Activated T-cell treated with anti-CD3 and anti-CD28 coated beads, Interleukin-2, amount 50 U/mL, for 72 hours (primary cell): ENCODE measurements at regions not wholly inside any gene's neighbourhood (a gene's known extent, or its start where the extent isn't known, plus 50 kb on each side); places are given as distances from the start of the nearest gene placed in this dataset.

Experiments used
- ATAC-seq, 2 donors: fragments of 150-1000 bp; cut with Tn5 transposase; replicated peaks in 1 of 2; 2 replicates each; pipeline ENCODE4 v1.10.0; 2021; ENCODE audit warnings: moderate library complexity in 2 of 2, mild to moderate bottlenecking in 1 of 2
- DNase-seq, 2 donors: peaks; one replicate each; pipeline ENCODE4 v3.0.0; 2021 to 2022; ENCODE audit warnings: mixed read lengths in 1 of 2
- H3K27ac Mint-ChIP-seq: one replicate; pipeline ENCODE4 v1.8.0; 2022; ENCODE audit warnings: mild to moderate bottlenecking, moderate library complexity, mixed read lengths
- H3K27me3 Mint-ChIP-seq: one replicate; pipeline ENCODE4 v1.8.0; 2022; ENCODE audit warnings: low read depth, mixed read lengths
- H3K36me3 Mint-ChIP-seq, 2 donors: one replicate each; pipeline ENCODE4 v1.8.0; 2022; ENCODE audit warnings: mixed read lengths in 2 of 2, mild to moderate bottlenecking in 1 of 2; ENCODE audit not compliant: insufficient read depth in 2 of 2
- H3K4me1 Mint-ChIP-seq: one replicate; pipeline ENCODE4 v1.8.0; 2022; ENCODE audit warnings: low read depth, mixed read lengths
- H3K4me3 Mint-ChIP-seq, 2 donors: one replicate each; pipeline ENCODE4 v1.8.0; 2022; ENCODE audit warnings: mild to moderate bottlenecking in 2 of 2, mixed read lengths in 2 of 2, moderate library complexity in 2 of 2
- H3K9me3 Mint-ChIP-seq, 2 donors: one replicate each; pipeline ENCODE4 v1.8.0; 2022; ENCODE audit warnings: mixed read lengths in 2 of 2

GRCh38 chr6:141724731-141725130 lies 408.0 kb upstream of the GJE1 start:
- no peak for ATAC-seq
- Mint-ChIP-seq H3K9me3 (no peaks in the 10 kb centered on the region), H3K27ac (no peak overlapping the region), H3K4me3 (no peak overlapping the region), H3K4me1 (no peaks in the 10 kb centered on the region), H3K36me3 (no peaks in the 10 kb centered on the region), H3K27me3 (no peaks in the 10 kb centered on the region)
- DNase-seq, result no peak

- ATAC-seq (no peak), DNase-seq (no peak)
- H3K27me3 Mint-ChIP-seq, result no peaks in the 10 kb centered on the region
- no peak overlapping the region for H3K27ac Mint-ChIP-seq
- H3K4me3 Mint-ChIP-seq, result no peak overlapping the region
- no peaks in the 10 kb centered on the region for H3K9me3 Mint-ChIP-seq
- H3K36me3 Mint-ChIP-seq, result no peaks in the 10 kb centered on the region
- no peaks in the 10 kb centered on the region for H3K4me1 Mint-ChIP-seq
Measured at GRCh38 chr6:141719476-141719875, 413.2 kb upstream of the GJE1 start.

DNA sequence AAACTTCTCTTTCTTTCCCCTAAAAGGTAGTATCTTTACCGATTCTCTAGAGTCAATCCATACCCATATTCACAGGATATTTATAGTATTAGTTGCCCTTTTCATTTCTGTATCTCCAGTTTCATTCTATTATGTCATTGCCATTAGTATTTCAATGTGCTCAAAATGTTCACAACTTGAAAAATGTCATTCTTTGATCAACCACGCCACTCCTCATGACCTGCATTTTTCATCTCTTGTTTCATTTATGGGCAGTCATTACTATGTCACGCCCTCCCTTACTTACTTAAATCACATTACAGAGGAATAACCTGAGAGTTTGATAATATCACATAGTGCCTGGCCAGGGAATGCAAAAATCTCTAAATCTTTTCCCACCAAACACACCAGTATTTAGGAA lies 427.3 kb upstream of the GJE1 start:
- Mint-ChIP-seq H3K4me1 (no peaks in the 10 kb centered on the region), H3K9me3 (peaks cover 0 to 5% of the 10 kb centered on the region in 2 donors), H3K27me3 (no peaks in the 10 kb centered on the region), H3K27ac (no peak overlapping the region), H3K4me3 (no peak overlapping the region), H3K36me3 (no peaks in the 10 kb centered on the region)
- DNase-seq (no peak), ATAC-seq (no peak)

DNA sequence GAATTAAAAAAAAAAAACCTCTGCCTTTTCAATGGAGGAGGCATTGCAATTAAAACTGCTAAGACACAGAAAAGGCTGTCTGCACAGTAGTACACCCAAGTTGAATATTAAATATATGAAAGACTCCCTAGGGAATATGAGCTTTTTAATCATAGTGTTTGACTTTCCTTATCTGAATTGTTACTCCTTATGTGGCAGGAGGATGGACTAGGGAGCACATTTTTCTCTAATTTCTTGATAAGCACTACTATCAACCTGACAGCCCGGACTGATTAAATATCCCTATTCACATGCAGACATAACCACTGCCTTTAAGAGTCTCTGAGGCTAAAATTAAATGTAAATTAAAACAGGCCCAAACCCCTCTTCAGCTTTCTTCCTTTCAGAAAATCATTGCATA lies 428.6 kb upstream of the GJE1 start:
- Mint-ChIP-seq H3K27ac (no peak overlapping the region), H3K36me3 (no peaks in the 10 kb centered on the region), H3K4me3 (no peak overlapping the region), H3K4me1 (no peaks in the 10 kb centered on the region), H3K27me3 (no peaks in the 10 kb centered on the region), H3K9me3 (no peaks in the 10 kb centered on the region)
- ATAC-seq (no peak), DNase-seq (no peak)

DNA sequence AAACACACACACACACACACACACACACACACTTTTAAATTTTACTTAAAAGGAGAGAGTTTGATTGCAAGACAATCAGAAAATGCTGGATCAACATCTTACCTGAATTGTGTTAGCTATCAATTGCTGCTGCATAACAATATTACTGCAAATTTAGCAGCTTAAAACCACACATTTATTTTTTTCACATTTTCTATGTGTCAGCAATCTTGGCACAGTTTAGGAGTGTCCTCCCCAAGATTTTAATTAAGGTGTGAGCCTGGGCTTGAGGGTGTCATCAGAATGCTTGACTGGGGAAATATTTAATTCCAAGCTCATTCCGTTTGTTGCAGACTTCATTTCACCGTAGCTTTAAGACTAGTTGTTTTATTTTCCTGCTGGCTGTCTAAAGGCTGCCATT lies 431.0 kb upstream of the GJE1 start:
- Mint-ChIP-seq H3K9me3 (no peaks in the 10 kb centered on the region), H3K36me3 (no peaks in the 10 kb centered on the region), H3K4me1 (no peaks in the 10 kb centered on the region), H3K27ac (no peak overlapping the region), H3K27me3 (no peaks in the 10 kb centered on the region), H3K4me3 (no peak overlapping the region)
- no peak for DNase-seq
- ATAC-seq, result no peak

GRCh38 chr6:141700819-141701218 lies 431.9 kb upstream of the GJE1 start:
- DNase-seq, result no peak
- Mint-ChIP-seq H3K36me3 (no peaks in the 10 kb centered on the region), H3K4me1 (no peaks in the 10 kb centered on the region), H3K9me3 (peaks cover 0 to 2% of the 10 kb centered on the region in 2 donors), H3K27ac (no peak overlapping the region), H3K27me3 (no peaks in the 10 kb centered on the region), H3K4me3 (no peak overlapping the region)
- no peak for ATAC-seq

DNA sequence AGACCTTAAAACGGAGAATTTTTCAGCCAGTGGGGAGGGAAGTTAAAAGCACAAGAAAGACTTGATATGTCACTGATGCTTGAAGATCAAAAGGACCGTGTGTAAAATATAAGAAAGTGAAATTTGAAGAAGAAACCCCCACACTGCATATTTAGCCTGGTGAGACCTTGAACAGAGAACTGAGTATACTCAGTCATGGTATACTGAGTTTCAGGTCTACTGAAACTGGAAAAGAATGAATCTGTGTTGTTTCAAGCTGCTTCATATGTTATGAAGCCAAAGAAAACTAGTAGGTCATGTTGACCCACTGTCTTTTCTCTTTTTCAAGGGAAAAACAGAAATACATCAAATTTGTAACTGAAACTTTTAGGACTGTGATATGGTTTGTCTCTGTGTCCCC lies 443.8 kb upstream of the GJE1 start:
- Mint-ChIP-seq H3K9me3 (peaks cover 0 to 7% of the 10 kb centered on the region in 2 donors), H3K27ac (no peak overlapping the region), H3K4me1 (no peaks in the 10 kb centered on the region), H3K36me3 (no peaks in the 10 kb centered on the region), H3K4me3 (no peak overlapping the region), H3K27me3 (no peaks in the 10 kb centered on the region)
- DNase-seq, result no peak
- no peak for ATAC-seq

- ATAC-seq, result no peak
- no peak overlapping the region for H3K4me3 Mint-ChIP-seq
Measured at GRCh38 chr6:141685416-141685815, 447.3 kb upstream of the GJE1 start.

GRCh38 chr6:141682391-141682790 lies 450.3 kb upstream of the GJE1 start:
- Mint-ChIP-seq H3K36me3 (no peaks in the 10 kb centered on the region), H3K27me3 (no peaks in the 10 kb centered on the region), H3K4me3 (no peak overlapping the region), H3K4me1 (no peaks in the 10 kb centered on the region), H3K27ac (no peak overlapping the region), H3K9me3 (peaks cover 0 to 2% of the 10 kb centered on the region in 2 donors)
- no peak for DNase-seq
- no peak for ATAC-seq

More at GRCh38 chr6:141685416-141685815, 447.3 kb upstream of the GJE1 start:
- no peaks in the 10 kb centered on the region for H3K27me3 Mint-ChIP-seq
- H3K27ac Mint-ChIP-seq, result no peak overlapping the region
- H3K9me3 Mint-ChIP-seq, result peaks cover 0 to 4% of the 10 kb centered on the region in 2 donors
- no peak for DNase-seq
- no peaks in the 10 kb centered on the region for H3K4me1 Mint-ChIP-seq
- H3K36me3 Mint-ChIP-seq, result no peaks in the 10 kb centered on the region

- H3K4me3 Mint-ChIP-seq, result no peak overlapping the region
- H3K4me1 Mint-ChIP-seq, result no peaks in the 10 kb centered on the region
- H3K9me3 Mint-ChIP-seq, result no peaks in the 10 kb centered on the region
- DNase-seq (no peak), ATAC-seq (no peak)
- H3K36me3 Mint-ChIP-seq, result no peaks in the 10 kb centered on the region
- H3K27me3 Mint-ChIP-seq, result no peaks in the 10 kb centered on the region
- no peak overlapping the region for H3K27ac Mint-ChIP-seq
Measured at GRCh38 chr6:141677598-141678211, 455.0 kb upstream of the GJE1 start.

DNA sequence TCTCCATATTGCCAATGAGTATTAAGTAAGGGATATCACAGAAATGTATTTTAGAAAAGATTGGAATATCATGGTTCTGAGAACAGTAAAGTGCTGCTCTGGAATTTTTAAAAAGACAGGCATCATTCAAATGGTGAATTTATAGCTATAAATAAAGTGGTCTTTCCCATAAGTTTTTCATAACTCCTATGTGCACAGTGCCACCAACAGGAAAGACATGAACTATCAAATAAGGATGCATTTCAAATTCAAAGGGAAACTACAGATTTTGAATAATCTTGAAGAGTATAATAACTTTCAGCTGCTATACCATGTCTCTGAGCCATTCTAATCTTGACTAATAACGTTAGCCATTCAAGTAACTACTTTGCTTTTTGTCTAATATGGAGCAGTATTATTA lies 456.8 kb upstream of the GJE1 start:
- ATAC-seq, result no peak
- Mint-ChIP-seq H3K27me3 (no peaks in the 10 kb centered on the region), H3K36me3 (no peaks in the 10 kb centered on the region)

DNA sequence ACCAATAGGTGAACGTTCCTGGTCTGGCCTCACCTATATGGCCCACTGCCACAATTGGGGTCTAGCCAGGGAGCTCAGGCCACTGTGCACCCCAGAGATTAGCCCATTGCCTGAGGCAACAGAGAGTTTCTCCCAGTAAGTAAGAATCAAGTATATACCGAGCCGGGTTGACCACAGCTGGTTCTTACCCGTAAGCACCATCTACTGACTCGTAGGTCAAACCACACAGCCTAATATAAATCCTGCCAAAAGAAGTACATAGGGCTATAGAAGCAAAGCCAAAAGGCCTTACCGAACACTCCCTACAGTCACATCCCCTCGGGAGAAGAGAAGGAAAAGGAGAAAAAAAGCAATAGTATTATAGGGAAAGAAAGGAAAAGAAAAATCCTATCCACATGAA lies 463.6 kb upstream of the GJE1 start:
- H3K4me3 Mint-ChIP-seq, result no peak overlapping the region

More for the DNA sequence above, 456.8 kb upstream of the GJE1 start:
- H3K4me1 Mint-ChIP-seq, result no peaks in the 10 kb centered on the region
- no peak for DNase-seq
- H3K4me3 Mint-ChIP-seq, result no peak overlapping the region
- no peaks in the 10 kb centered on the region for H3K9me3 Mint-ChIP-seq
- H3K27ac Mint-ChIP-seq, result no peak overlapping the region

GRCh38 chr6:141667580-141668309 lies 465.0 kb upstream of the GJE1 start:
- ATAC-seq, result no peak
- no peaks in the 10 kb centered on the region for H3K9me3 Mint-ChIP-seq
- no peaks in the 10 kb centered on the region for H3K36me3 Mint-ChIP-seq

More for the DNA sequence above, 463.6 kb upstream of the GJE1 start:
- ATAC-seq, result no peak
- H3K4me1 Mint-ChIP-seq, result no peaks in the 10 kb centered on the region
- DNase-seq, result no peak
- H3K27me3 Mint-ChIP-seq, result no peaks in the 10 kb centered on the region
- no peaks in the 10 kb centered on the region for H3K9me3 Mint-ChIP-seq
- no peaks in the 10 kb centered on the region for H3K36me3 Mint-ChIP-seq
- H3K27ac Mint-ChIP-seq, result no peak overlapping the region

GRCh38 chr6:141666187-141666586 lies 466.5 kb upstream of the GJE1 start:
- Mint-ChIP-seq H3K4me3 (no peak overlapping the region), H3K4me1 (no peaks in the 10 kb centered on the region), H3K27me3 (no peaks in the 10 kb centered on the region), H3K27ac (no peak overlapping the region), H3K9me3 (no peaks in the 10 kb centered on the region), H3K36me3 (no peaks in the 10 kb centered on the region)
- no peak for DNase-seq
- no peak for ATAC-seq

More at GRCh38 chr6:141667580-141668309, 465.0 kb upstream of the GJE1 start:
- no peak overlapping the region for H3K4me3 Mint-ChIP-seq
- H3K4me1 Mint-ChIP-seq, result no peaks in the 10 kb centered on the region
- no peak for DNase-seq
- H3K27ac Mint-ChIP-seq, result no peak overlapping the region
- no peaks in the 10 kb centered on the region for H3K27me3 Mint-ChIP-seq
